GM12892 (cell line): ENCODE measurements at regions not wholly inside any gene's neighbourhood (a gene's known extent, or its start where the extent isn't known, plus 50 kb on each side); places are given as distances from the start of the nearest gene placed in this dataset.
A peak's percentile ranks its signal among the peaks of the same experiment; 100 is the strongest.
"Not testable (repeated sequence)": the region's sequence is repeated elsewhere in the genome, so short reads cannot be mapped to it uniquely, and the experiment has no call there.

ENCODE experiments used
- DNase-seq: peaks from one replicate; pipeline ENCODE4 v3.0.0; 2011; ENCODE audit not compliant: insufficient read length
- FAIRE-seq: peaks from 2 replicates; lab custom pipeline; 2011; peaks lifted over from hg19 to GRCh38; lab: Jason Lieb, UNC

GRCh38 chr7:55707410-55707809 lies 135.1 kb upstream of the VOPP1 start:
- not testable (repeated sequence) for DNase-seq, FAIRE-seq

- FAIRE-seq, DNase-seq: not testable (repeated sequence)
These were observed 134.3 kb upstream of the VOPP1 start for GRCh38 chr7:55706451-55707195.

- not testable (repeated sequence) for DNase-seq, FAIRE-seq
These were observed 133.6 kb upstream of the VOPP1 start for GRCh38 chr7:55705728-55706450.

- DNase-seq, FAIRE-seq: not testable (repeated sequence)
These were observed 130.5 kb upstream of the VOPP1 start for GRCh38 chr7:55702831-55703230.

- FAIRE-seq, DNase-seq: not testable (repeated sequence)
These were observed 127.1 kb upstream of the VOPP1 start for GRCh38 chr7:55699450-55699842.

- peak; percentile 62 for FAIRE-seq
- DNase-seq, result not testable (repeated sequence)
These were observed 126.5 kb upstream of the VOPP1 start for GRCh38 chr7:55698607-55699449.

GRCh38 chr7:55695893-55696701 lies 123.8 kb upstream of the VOPP1 start:
- DNase-seq, FAIRE-seq: not testable (repeated sequence)

- FAIRE-seq, DNase-seq: not testable (repeated sequence)
These were observed 122.2 kb upstream of the VOPP1 start for GRCh38 chr7:55694484-55694883.

- FAIRE-seq, DNase-seq: not testable (repeated sequence)
These were observed 116.7 kb upstream of the VOPP1 start for GRCh38 chr7:55688684-55689681.

GRCh38 chr7:55688261-55688660 lies 116.0 kb upstream of the VOPP1 start:
- DNase-seq, FAIRE-seq: not testable (repeated sequence)

- not testable (repeated sequence) for FAIRE-seq, DNase-seq
These were observed 115.0 kb upstream of the VOPP1 start for GRCh38 chr7:55687252-55687651.

- not testable (repeated sequence) for FAIRE-seq, DNase-seq
These were observed 114.5 kb upstream of the VOPP1 start for GRCh38 chr7:55686771-55687170.

- FAIRE-seq, result not testable (repeated sequence)
These were observed 111.2 kb upstream of the VOPP1 start for GRCh38 chr7:55683501-55683900.

GRCh38 chr7:55675589-55675988 lies 103.3 kb upstream of the VOPP1 start:
- not testable (repeated sequence) for DNase-seq, FAIRE-seq

More at GRCh38 chr7:55683501-55683900, 111.2 kb upstream of the VOPP1 start:
- not testable (repeated sequence) for DNase-seq

- not testable (repeated sequence) for DNase-seq, FAIRE-seq
These were observed 101.2 kb upstream of the VOPP1 start for GRCh38 chr7:55673525-55673924.

GRCh38 chr7:55672084-55672483 lies 99.8 kb upstream of the VOPP1 start:
- DNase-seq, FAIRE-seq: not testable (repeated sequence)
